HepG2 (cell line): ENCODE measurements at regions not wholly inside any gene's neighbourhood (a gene's known extent, or its start where the extent isn't known, plus 50 kb on each side); places are given as distances from the start of the nearest gene placed in this dataset.

Experiments
- ATAC-seq: fragments of 200-7000 bp; cut with Tn5 transposase; 3 replicates; pipeline ENCODE4 v1.9.1; 2020; ENCODE audit warnings: mild to moderate bottlenecking, moderate library complexity
- BruUV-seq: library from RNA; stranded (reverse); fragments of 400-500 nt; replicated peaks from 2 replicates; lab custom pipeline; 2021; lab: Mats Ljungman, UMichigan
- CTCF ChIA-PET: fragments of 300-600 bp; formaldehyde crosslinking; extraction: SDS; loops from one replicate; lab custom pipeline; 2021; ENCODE audit warnings: low total read pairs, inconsistent platforms, low intra/inter-chr PET ratio; lab: Yijun Ruan, JAX
- POLR2A ChIA-PET: fragments of 350-600 bp; sonication (Branson Sonifier 250); formaldehyde crosslinking; loops from one replicate; lab custom pipeline; 2020; ENCODE audit warnings: antibody characterized with exemption, inconsistent platforms; lab: Yijun Ruan, JAX
- DNase-seq: peaks from one replicate; pipeline ENCODE4 v3.0.0-alpha.2; 2015; ENCODE audit warnings: low spot score
- FAIRE-seq: peaks from 3 replicates; lab custom pipeline; 2011; peaks lifted over from hg19 to GRCh38; lab: Jason Lieb, UNC
- H2AFZ ChIP-seq: one replicate; pipeline ENCODE4 v1.6.1; 2011; ENCODE audit warnings: low read length, inconsistent platforms
- H3K27ac ChIP-seq: fragments of 300-600 bp; 3 replicates; pipeline ENCODE4 v1.8.0; 2011; ENCODE audit warnings: mixed run types, mild to moderate bottlenecking, mixed read lengths, low read length, inconsistent platforms; ENCODE audit not compliant: insufficient read depth; ENCODE audit errors: extremely low read length
- H3K27me3 ChIP-seq, 2 experiments: fragments of 200-600 bp in 1 of 2; 2 replicates in 1 of 2; 3 replicates in 1 of 2; pipeline versions ENCODE4 v1.6.0 to v1.8.0; 2011; ENCODE audit warnings: low read length in 2 of 2, mild to moderate bottlenecking in 2 of 2, moderate library complexity in 2 of 2, inconsistent platforms in 1 of 2; ENCODE audit not compliant: insufficient read depth in 2 of 2, control insufficient read depth in 1 of 2
- H3K36me3 ChIP-seq, 2 experiments: fragments of 200-600 bp in 1 of 2; replicated peaks in 1 of 2; 2 replicates in 1 of 2; 3 replicates in 1 of 2; pipeline versions ENCODE4 v1.5.1 to v1.8.0; 2011; ENCODE audit warnings: low read length in 2 of 2, inconsistent platforms in 1 of 2; ENCODE audit not compliant: insufficient read depth in 2 of 2, control insufficient read depth in 1 of 2
- H3K4me1 ChIP-seq: 2 replicates; pipeline ENCODE4 v1.5.1; 2012; ENCODE audit warnings: low read length, inconsistent platforms; ENCODE audit not compliant: insufficient read depth
- H3K4me2 ChIP-seq: 2 replicates; pipeline ENCODE4 v1.6.0; 2011; ENCODE audit warnings: low read depth, low read length, inconsistent platforms
- H3K4me3 ChIP-seq, 3 experiments: fragments of 200-600 bp in 1 of 3; sonication (generic), shearing (Covaris generic) in 1 of 3; replicated peaks in 1 of 3; 2 replicates each; pipeline ENCODE4 v1.5.1; 2011 to 2016; ENCODE audit warnings: low read length in 3 of 3, inconsistent platforms in 2 of 3, low read depth in 2 of 3, mild to moderate bottlenecking in 2 of 3, control low read depth in 1 of 3, mixed read lengths in 1 of 3; ENCODE audit not compliant: insufficient read depth in 1 of 3
- H3K79me2 ChIP-seq: one replicate; pipeline ENCODE4 v1.6.1; 2011; ENCODE audit warnings: low read length, inconsistent platforms; ENCODE audit not compliant: insufficient read depth
- H3K9ac ChIP-seq: 2 replicates; pipeline ENCODE4 v1.6.0; 2011; ENCODE audit warnings: mild to moderate bottlenecking, low read depth, low read length, inconsistent platforms; ENCODE audit not compliant: insufficient read depth
- H3K9me3 ChIP-seq: 2 replicates; pipeline ENCODE4 v1.5.1; 2012; ENCODE audit warnings: mild to moderate bottlenecking, low read length
- H4K20me1 ChIP-seq: 2 replicates; pipeline ENCODE4 v1.6.0; 2011; ENCODE audit warnings: inconsistent platforms, mild to moderate bottlenecking, low read length, moderate library complexity; ENCODE audit not compliant: insufficient read depth
- ARNTL ChIP-seq: sonication (generic); formaldehyde crosslinking; IDR thresholded peaks from 2 replicates; pipeline ENCODE4 v1.4.0; 2020; ENCODE audit warnings: mild to moderate bottlenecking, missing genetic modification reagents
- CENPT ChIP-seq: sonication (generic); formaldehyde crosslinking; IDR thresholded peaks from 2 replicates; pipeline ENCODE4 v1.8.0; 2022; ENCODE audit warnings: low read depth, mild to moderate bottlenecking, moderate library complexity, missing genetic modification reagents
- KLF6 ChIP-seq: IDR thresholded peaks from 2 replicates; pipeline ENCODE4 v1.8.0; 2016; ENCODE audit warnings: missing biosample characterization, missing genetic modification reagents
- PAF1 ChIP-seq: IDR thresholded peaks from 2 replicates; pipeline ENCODE4 v1.6.1; 2016; ENCODE audit warnings: missing genetic modification reagents, missing compliant biosample characterization
- SAP130 ChIP-seq: IDR thresholded peaks from 2 replicates; pipeline ENCODE4 v1.6.1; 2016; ENCODE audit warnings: low read depth
- SMARCC2 ChIP-seq: fragments of 450-650 bp; IDR thresholded peaks from 2 replicates; pipeline ENCODE4 v1.6.1; 2017; ENCODE audit warnings: antibody characterized with exemption, mild to moderate bottlenecking
- ZFYVE20 ChIP-seq: sonication (generic); formaldehyde crosslinking; IDR thresholded peaks from 2 replicates; pipeline ENCODE4 v1.8.0; 2023; ENCODE audit warnings: low read depth, mild to moderate bottlenecking, moderate library complexity, missing genetic modification reagents, borderline replicate concordance
- ZKSCAN8 ChIP-seq: IDR thresholded peaks from 2 replicates; pipeline ENCODE4 v1.6.1; 2016; ENCODE audit warnings: borderline replicate concordance, missing genetic modification reagents, missing compliant biosample characterization
- ZNF12 ChIP-seq: sonication (generic); formaldehyde crosslinking; IDR thresholded peaks from 2 replicates; pipeline ENCODE4 v1.5.0; 2020; ENCODE audit warnings: missing genetic modification reagents
- ZNF225 ChIP-seq: sonication (generic); formaldehyde crosslinking; IDR thresholded peaks from 2 replicates; pipeline ENCODE4 v1.4.0; 2020; ENCODE audit warnings: mild to moderate bottlenecking, missing genetic modification reagents
- ZNF333 ChIP-seq: sonication (generic); formaldehyde crosslinking; IDR thresholded peaks from 2 replicates; pipeline ENCODE4 v1.4.0; 2020; ENCODE audit warnings: mild to moderate bottlenecking, missing genetic modification reagents, borderline replicate concordance
- ZNF432 ChIP-seq: sonication (generic); formaldehyde crosslinking; IDR thresholded peaks from 2 replicates; pipeline ENCODE4 v1.5.0; 2020; ENCODE audit warnings: missing genetic modification reagents, mild to moderate bottlenecking, borderline replicate concordance
- WGBS: methylation state at CpG from one replicate; pipeline ENCODE4 v1.1.6; 2017; ENCODE audit warnings: low lambda C conversion rate; 5-methylcytosine and 5-hydroxymethylcytosine counted together
- in situ Hi-C: cut with HindIII; loops from 2 replicates; pipeline ENCODE4 v1.10.0; 2017; ENCODE audit warnings: low pct_unique_long_range_greater_than_20kb; ENCODE audit not compliant: extremely low pct_ligation_motif_present
- intact Hi-C: fragments of 100-400 bp; cut with micrococcal nuclease; formaldehyde crosslinking; loops from one replicate; pipeline ENCODE4 v1.10.0; 2022; ENCODE audit not compliant: unreplicated experiment
- TF ChIP-seq, protein P1 (sequence below): sonication (generic); formaldehyde crosslinking; IDR thresholded peaks from 2 replicates; pipeline ENCODE4 v1.5.1; 2020; ENCODE audit warnings: missing genetic modification reagents, mild to moderate bottlenecking, borderline replicate concordance
- TF ChIP-seq, protein P2 (sequence below): sonication (generic); formaldehyde crosslinking; IDR thresholded peaks from 2 replicates; pipeline ENCODE4 v1.8.1; 2022; ENCODE audit warnings: low read depth, mild to moderate bottlenecking, missing genetic modification reagents

DNA sequence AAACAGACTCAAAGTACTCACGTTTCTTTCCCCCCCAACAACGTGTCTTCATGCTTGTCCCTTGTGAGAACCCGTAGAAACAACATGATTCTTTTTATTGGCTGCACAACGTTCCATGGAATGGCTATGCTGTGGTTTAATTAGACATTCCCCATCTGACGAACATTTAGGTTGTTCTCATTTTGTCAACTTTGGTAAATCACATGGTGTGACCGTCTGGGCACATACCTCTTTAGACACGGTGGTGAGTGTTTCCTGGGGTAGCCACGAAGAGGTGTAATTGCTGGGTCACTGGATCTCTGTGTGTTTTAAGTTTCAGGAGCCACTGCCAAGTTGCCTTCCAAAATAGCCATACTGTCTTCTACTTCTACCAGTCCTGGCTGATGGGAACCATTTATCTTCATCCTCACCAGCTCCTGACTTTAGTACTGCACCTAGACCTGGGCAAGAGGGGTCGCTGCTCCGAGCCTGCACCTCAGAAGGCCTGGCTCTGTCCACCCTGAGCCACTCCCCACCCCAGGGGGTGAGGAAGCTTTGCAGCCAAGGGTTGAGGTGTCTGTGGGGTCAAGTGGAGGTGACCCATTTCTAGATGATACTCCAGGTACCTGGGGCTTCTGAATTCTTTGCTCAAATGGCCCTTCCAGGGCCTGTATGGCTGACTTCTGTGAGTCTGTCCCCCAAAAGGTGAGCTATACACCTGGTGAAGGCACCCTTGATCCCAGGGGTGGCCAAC is 84.7 kb downstream of the IRX5 start (continued):
- TF ChIP-seq ZFYVE20 (CRISPR knock-in tag) (no peak), SMARCC2 (no peak), ZNF225 (CRISPR knock-in tag) (no peak), ZNF432 (no peak), ZNF12 (CRISPR knock-in tag) (no peak)
- TF ChIP-seq, protein P1, sequence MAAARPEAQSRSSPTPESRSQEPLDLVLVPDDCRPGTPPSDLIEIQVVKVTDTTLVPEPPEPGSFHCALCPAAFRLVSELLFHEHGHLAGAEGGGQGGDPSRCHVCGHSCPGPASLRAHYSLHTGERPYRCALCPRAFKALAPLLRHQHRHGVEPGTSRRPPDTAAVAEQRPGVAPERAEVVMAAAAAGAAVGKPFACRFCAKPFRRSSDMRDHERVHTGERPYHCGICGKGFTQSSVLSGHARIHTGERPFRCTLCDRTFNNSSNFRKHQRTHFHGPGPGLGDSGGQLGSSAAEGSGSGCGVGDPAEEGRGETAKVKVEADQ (CRISPR knock-in tag), result no peak
- TF ChIP-seq, all 625 proteins: peak for 0

DNA sequence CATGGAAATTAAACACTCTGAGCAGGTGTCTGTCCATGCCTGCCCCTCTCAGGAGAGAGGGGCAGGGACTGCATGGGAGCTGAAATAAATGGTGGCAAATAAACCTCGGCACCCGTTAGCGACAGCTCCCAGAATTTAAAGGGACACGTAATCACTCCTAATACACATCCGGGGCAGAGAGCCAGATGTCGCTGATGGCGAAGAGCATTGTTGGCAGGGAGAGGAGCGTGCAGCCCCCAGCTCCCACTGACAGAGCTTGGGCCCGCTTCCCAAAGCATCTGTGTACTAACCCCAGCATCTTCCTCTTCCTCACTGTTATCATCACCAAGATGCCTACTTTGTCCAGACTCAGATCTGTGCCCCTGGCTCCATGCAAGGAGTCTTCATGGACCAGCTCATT is 85.8 kb downstream of the IRX5 start:
- H3K27ac ChIP-seq, result no peak overlapping the region
- H2AFZ ChIP-seq, result no peak overlapping the region
- H3K79me2 ChIP-seq, result no peaks in the 10 kb centered on the region
- TF ChIP-seq, protein P2, sequence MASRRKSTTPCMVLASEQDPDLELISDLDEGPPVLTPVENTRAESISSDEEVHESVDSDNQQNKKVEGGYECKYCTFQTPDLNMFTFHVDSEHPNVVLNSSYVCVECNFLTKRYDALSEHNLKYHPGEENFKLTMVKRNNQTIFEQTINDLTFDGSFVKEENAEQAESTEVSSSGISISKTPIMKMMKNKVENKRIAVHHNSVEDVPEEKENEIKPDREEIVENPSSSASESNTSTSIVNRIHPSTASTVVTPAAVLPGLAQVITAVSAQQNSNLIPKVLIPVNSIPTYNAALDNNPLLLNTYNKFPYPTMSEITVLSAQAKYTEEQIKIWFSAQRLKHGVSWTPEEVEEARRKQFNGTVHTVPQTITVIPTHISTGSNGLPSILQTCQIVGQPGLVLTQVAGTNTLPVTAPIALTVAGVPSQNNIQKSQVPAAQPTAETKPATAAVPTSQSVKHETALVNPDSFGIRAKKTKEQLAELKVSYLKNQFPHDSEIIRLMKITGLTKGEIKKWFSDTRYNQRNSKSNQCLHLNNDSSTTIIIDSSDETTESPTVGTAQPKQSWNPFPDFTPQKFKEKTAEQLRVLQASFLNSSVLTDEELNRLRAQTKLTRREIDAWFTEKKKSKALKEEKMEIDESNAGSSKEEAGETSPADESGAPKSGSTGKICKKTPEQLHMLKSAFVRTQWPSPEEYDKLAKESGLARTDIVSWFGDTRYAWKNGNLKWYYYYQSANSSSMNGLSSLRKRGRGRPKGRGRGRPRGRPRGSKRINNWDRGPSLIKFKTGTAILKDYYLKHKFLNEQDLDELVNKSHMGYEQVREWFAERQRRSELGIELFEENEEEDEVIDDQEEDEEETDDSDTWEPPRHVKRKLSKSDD (CRISPR knock-in tag), result no peak
- TF ChIP-seq ZNF333 (CRISPR knock-in tag) (no peak), KLF6 (CRISPR knock-in tag) (no peak), CENPT (no peak), ARNTL (CRISPR knock-in tag) (no peak), ZKSCAN8 (CRISPR knock-in tag) (no peak), PAF1 (CRISPR knock-in tag) (no peak), SAP130 (CRISPR knock-in tag) (no peak)
- TF ChIP-seq, all 625 proteins: peak for 0
- no peak for ATAC-seq
- DNase-seq, result no peak
- no peak for FAIRE-seq
- no peak overlapping the region for H3K4me2 ChIP-seq
- CTCF ChIA-PET, result no interaction called here
- H3K4me1 ChIP-seq, result no peaks in the 10 kb centered on the region
- no peak overlapping the region for H3K9ac ChIP-seq
- intact Hi-C loops, result no loop called here
- peaks cover 0 to 6% of the 10 kb centered on the region in 2 experiments; a peak in 2 of 5 replicates for H3K27me3 ChIP-seq
- WGBS, result 55% methylated on average over 9 of the region's 9 CpGs
- no peaks in the 10 kb centered on the region for H4K20me1 ChIP-seq
- no peaks in the 10 kb centered on the region for H3K36me3 ChIP-seq
- H3K4me3 ChIP-seq, result no peak overlapping the region
- no peaks in the 10 kb centered on the region for H3K9me3 ChIP-seq
- BruUV-seq, result no TSS peak
- in situ Hi-C loops, result no loop called here
- POLR2A ChIA-PET, result no interaction called here
